HUDEP-2 (cell line): ENCODE measurements at regions not wholly inside any gene's neighbourhood (a gene's known extent, or its start where the extent isn't known, plus 50 kb on each side); places are given as distances from the start of the nearest gene placed in this dataset.
"Not testable (repeated sequence)": the region's sequence is repeated elsewhere in the genome, so short reads cannot be mapped to it uniquely, and the experiment has no call there.

Experiments
- DNase-seq, 76 experiments: peaks; one replicate each; lab custom pipeline; 2025; ENCODE audit not compliant: unreplicated experiment in 76 of 76; lab: John Stamatoyannopoulos, UW

- not testable (repeated sequence) for DNase-seq
Measured at GRCh38 chr3:20370273-20371063, 184.5 kb upstream of the SGO1 start.

- peak in 1 of 76 experiments; percentile 29 for DNase-seq
Measured at GRCh38 chr3:20361000-20361399, 175.0 kb upstream of the SGO1 start.

- no peak for DNase-seq
Measured at GRCh38 chr3:20353286-20353685, 167.3 kb upstream of the SGO1 start.

GRCh38 chr3:20352546-20353179 lies 166.7 kb upstream of the SGO1 start:
- DNase-seq: peak in 3 of 76 experiments; percentile 12 to 24 (median 20)

GRCh38 chr3:20350449-20350848 lies 164.4 kb upstream of the SGO1 start:
- no peak for DNase-seq

GRCh38 chr3:20346916-20347315 lies 160.9 kb upstream of the SGO1 start:
- DNase-seq: no peak

- no peak for DNase-seq
Measured at GRCh38 chr3:20346369-20346768, 160.4 kb upstream of the SGO1 start.

GRCh38 chr3:20344400-20344959 lies 158.5 kb upstream of the SGO1 start:
- no peak for DNase-seq

GRCh38 chr3:20343790-20344189 lies 157.8 kb upstream of the SGO1 start:
- no peak for DNase-seq

GRCh38 chr3:20340324-20340928 lies 154.4 kb upstream of the SGO1 start:
- DNase-seq: peak in 54 of 76 experiments; percentile 4 to 80 (median 42)

- peak in 1 of 76 experiments; percentile 11 for DNase-seq
Measured at GRCh38 chr3:20336572-20336971, 150.6 kb upstream of the SGO1 start.

- DNase-seq: no peak
Measured at GRCh38 chr3:20334842-20335241, 148.8 kb upstream of the SGO1 start.

GRCh38 chr3:20327889-20328288 lies 141.9 kb upstream of the SGO1 start:
- DNase-seq: no peak

- DNase-seq: no peak
Measured at GRCh38 chr3:20326541-20326940, 140.5 kb upstream of the SGO1 start.

- DNase-seq: no peak
Measured at GRCh38 chr3:20325563-20325962, 139.6 kb upstream of the SGO1 start.

- DNase-seq: peak in 20 of 76 experiments; percentile 2 to 53 (median 27)
Measured at GRCh38 chr3:20324664-20325478, 138.9 kb upstream of the SGO1 start.

GRCh38 chr3:20323307-20323927 lies 137.4 kb upstream of the SGO1 start:
- no peak for DNase-seq

- DNase-seq: no peak
Measured at GRCh38 chr3:20322085-20322484, 136.1 kb upstream of the SGO1 start.

GRCh38 chr3:20321391-20322047 lies 135.5 kb upstream of the SGO1 start:
- DNase-seq: no peak

- DNase-seq: no peak
Measured at GRCh38 chr3:20320489-20320888, 134.5 kb upstream of the SGO1 start.
